MM.1S (cell line): ENCODE measurements at regions not wholly inside any gene's neighbourhood (a gene's known extent, or its start where the extent isn't known, plus 50 kb on each side); places are given as distances from the start of the nearest gene placed in this dataset.

Source experiments
- CTCF ChIP-seq: fragments of 300-600 bp; sonication (generic); IDR thresholded peaks from 2 replicates; pipeline ENCODE4 v1.5.1; 2016; ENCODE audit warnings: antibody characterized with exemption, low read length, mixed read lengths
- EZH2 ChIP-seq: fragments of 300-600 bp; sonication (generic); optimal IDR thresholded peaks from 2 replicates; pipeline ENCODE3; 2017; ENCODE audit warnings: low read depth, mild to moderate bottlenecking, antibody characterized with exemption, low read length, mixed read lengths
- EZH2phosphoT487 ChIP-seq: fragments of 300-600 bp; sonication (generic); IDR thresholded peaks from 2 replicates; pipeline ENCODE4 v1.6.1; 2018; ENCODE audit warnings: antibody characterized with exemption, low read length

- TF ChIP-seq EZH2phosphoT487 (no peak), CTCF (no peak), EZH2 (no peak)
These were observed 234.5 kb downstream of the KLF13 start for GRCh38 chr15:31561156-31561555.
